ENCODE measurements at regions not wholly inside any gene's neighbourhood (a gene's known extent, or its start where the extent isn't known, plus 50 kb on each side); places are given as distances from the start of the nearest gene placed in this dataset.

DNA sequence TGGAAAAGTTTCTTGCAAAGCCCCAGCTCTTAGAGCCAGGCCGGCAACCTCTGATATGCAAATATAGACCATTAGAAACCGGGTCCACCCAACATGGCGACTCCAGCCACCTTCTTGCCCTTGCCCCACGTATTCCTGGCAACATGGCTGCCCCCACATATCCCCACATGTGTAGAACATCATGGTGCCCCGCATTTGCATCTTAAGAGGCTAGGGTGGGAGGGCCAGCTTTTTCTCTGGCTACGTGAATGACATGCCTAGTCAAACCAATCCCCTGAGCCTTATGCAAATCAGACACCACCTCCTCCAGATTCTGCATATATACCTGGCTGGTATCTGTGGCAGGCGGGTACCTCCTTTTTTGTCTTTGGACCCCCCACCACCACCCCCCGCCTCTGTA lies 106.1 kb upstream of the PTPRT start:
- TF ChIP-seq, protein P1, sequence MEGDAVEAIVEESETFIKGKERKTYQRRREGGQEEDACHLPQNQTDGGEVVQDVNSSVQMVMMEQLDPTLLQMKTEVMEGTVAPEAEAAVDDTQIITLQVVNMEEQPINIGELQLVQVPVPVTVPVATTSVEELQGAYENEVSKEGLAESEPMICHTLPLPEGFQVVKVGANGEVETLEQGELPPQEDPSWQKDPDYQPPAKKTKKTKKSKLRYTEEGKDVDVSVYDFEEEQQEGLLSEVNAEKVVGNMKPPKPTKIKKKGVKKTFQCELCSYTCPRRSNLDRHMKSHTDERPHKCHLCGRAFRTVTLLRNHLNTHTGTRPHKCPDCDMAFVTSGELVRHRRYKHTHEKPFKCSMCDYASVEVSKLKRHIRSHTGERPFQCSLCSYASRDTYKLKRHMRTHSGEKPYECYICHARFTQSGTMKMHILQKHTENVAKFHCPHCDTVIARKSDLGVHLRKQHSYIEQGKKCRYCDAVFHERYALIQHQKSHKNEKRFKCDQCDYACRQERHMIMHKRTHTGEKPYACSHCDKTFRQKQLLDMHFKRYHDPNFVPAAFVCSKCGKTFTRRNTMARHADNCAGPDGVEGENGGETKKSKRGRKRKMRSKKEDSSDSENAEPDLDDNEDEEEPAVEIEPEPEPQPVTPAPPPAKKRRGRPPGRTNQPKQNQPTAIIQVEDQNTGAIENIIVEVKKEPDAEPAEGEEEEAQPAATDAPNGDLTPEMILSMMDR (IDR thresholded peaks at IDR 0.05): no peak
- no peak for TF ChIP-seq POLR2A (IDR thresholded peaks at IDR 0.05)

Measured in heart left ventricle (tissue), 13 donors.